Thymus (tissue), 11 donors: ENCODE measurements at regions not wholly inside any gene's neighbourhood (a gene's known extent, or its start where the extent isn't known, plus 50 kb on each side); places are given as distances from the start of the nearest gene placed in this dataset.

ENCODE experiments used
- DNase-seq, 9 donors: peaks; one replicate each; pipeline ENCODE4 v3.0.0-alpha.2; 2013; ENCODE audit warnings: low spot score in 9 of 9, low read depth in 6 of 9, missing footprints in 1 of 9
- H3K27ac ChIP-seq, 2 donors: one replicate each; pipeline ENCODE4 v1.5.1; 2013; ENCODE audit warnings: control low read depth in 1 of 2, low read depth in 1 of 2, low read length in 1 of 2, mild to moderate bottlenecking in 1 of 2, moderate library complexity in 1 of 2
- H3K27me3 ChIP-seq, 2 donors: one replicate each; pipeline ENCODE4 v1.5.1; 2013; ENCODE audit warnings: low read length in 1 of 2; ENCODE audit not compliant: control insufficient read depth in 2 of 2, insufficient read depth in 1 of 2
- H3K36me3 ChIP-seq, 2 donors: one replicate each; pipeline ENCODE4 v1.5.1; 2013; ENCODE audit warnings: low read length in 1 of 2, mild to moderate bottlenecking in 1 of 2, moderate library complexity in 1 of 2; ENCODE audit not compliant: control insufficient read depth in 2 of 2, insufficient read depth in 2 of 2
- H3K4me1 ChIP-seq, 2 donors: one replicate each; pipeline ENCODE4 v1.5.1; 2013; ENCODE audit warnings: low read length in 2 of 2; ENCODE audit not compliant: control insufficient read depth in 2 of 2, insufficient read depth in 2 of 2
- H3K4me3 ChIP-seq, 2 donors: one replicate each; pipeline ENCODE4 v1.5.1; 2013; ENCODE audit warnings: low read length in 2 of 2, control low read depth in 1 of 2, mild to moderate bottlenecking in 1 of 2
- H3K9me3 ChIP-seq, 2 donors: one replicate each; pipeline ENCODE4 v1.5.1; 2013; ENCODE audit warnings: low read length in 1 of 2, mild to moderate bottlenecking in 1 of 2; ENCODE audit not compliant: control insufficient read depth in 2 of 2, insufficient read depth in 1 of 2
- WGBS: extraction: QIAGEN DNeasy Blood & Tissue Kit; methylation state at CpG from one replicate; pipeline ENCODE4 v1.1.7; 2013; 5-methylcytosine and 5-hydroxymethylcytosine counted together
- donor health status: healthy.

DNA sequence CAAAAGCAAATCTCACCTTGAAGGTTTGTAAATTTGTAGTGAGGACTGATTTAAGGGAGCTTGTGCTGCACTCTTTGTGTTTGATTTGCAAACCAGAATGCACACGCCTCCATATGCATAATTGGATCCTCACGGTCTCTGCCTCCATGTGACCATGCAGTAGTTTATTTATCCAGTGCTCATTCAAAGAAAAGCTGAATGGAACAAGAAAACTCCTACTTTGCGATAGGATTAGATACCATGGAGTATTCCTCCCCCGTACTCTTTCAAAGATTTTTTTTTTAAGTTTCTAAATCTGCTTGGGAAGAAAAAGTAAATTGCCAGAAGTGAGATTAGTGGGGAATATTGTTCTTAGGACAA is 290.4 kb upstream of the TUT7 start:
- Histone ChIP-seq H3K4me3 (no peak overlapping the region), H3K27me3 (no peaks in the 10 kb centered on the region), H3K9me3 (no peaks in the 10 kb centered on the region), H3K27ac (no peak overlapping the region), H3K4me1 (no peaks in the 10 kb centered on the region), H3K36me3 (no peaks in the 10 kb centered on the region)
- no peak for DNase-seq
- 93% methylated on average over 4 of the region's 4 CpGs for WGBS

DNA sequence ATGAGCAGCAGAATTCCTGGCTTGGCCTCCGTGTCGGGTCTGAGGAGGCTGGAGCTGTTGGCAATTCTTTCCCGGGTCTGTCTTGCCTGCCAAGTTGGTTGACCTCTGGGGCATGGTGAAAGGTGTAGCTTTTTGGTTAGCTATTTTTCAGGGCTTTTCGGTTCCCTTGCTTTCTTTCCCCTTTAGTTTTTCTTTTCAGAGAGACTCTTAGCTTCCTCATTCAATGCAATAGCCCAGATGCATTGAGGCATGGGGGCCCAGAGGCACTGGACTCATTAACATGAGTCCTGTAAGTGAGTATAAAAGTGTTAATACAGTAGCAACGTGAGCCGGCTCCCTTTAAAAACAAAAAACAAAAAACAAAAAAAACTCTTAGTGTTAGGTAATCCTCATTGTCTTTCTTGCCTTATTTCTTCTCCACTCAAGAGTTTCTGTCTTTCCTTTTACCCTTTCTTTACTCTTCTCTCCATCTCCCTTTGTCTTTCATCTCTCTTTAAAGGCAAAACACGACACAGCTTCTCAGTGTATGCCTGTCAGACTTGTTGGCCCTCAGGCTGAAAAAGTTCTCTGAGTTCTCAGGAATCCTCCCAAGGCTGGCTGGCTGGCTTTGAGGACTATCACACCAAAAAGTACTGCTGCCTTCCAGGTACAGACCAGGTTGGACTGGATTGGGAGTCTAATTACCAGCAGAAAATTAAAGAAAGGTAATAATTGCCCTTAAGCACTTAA is 289.9 kb upstream of the TUT7 start:
- H3K9me3 ChIP-seq, result no peaks in the 10 kb centered on the region
- WGBS, result 90% methylated on average over 7 of the region's 7 CpGs
- no peaks in the 10 kb centered on the region for H3K36me3 ChIP-seq
- H3K27me3 ChIP-seq, result no peaks in the 10 kb centered on the region
- no peak for DNase-seq
- H3K4me3 ChIP-seq, result no peak overlapping the region
- no peaks in the 10 kb centered on the region for H3K4me1 ChIP-seq
- H3K27ac ChIP-seq, result no peak overlapping the region

DNA sequence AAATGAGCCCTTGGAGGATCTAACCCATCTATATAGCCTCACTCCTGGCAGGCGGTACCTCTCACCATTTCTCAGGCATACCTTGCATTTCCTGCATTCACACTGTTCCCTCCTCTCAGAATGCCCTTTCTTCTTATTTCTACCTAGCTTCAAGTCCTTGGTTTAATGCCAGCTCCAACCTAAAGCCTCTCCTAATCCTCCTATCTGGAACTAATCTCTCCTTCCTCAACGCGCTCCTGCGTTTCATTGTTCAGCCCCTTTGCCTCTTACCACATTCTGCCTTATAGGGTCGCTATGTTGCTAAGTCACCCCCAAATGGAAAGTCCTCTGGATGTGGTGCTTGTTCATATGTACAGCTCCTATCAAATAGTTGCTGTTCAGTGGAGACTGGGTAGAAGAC is 288.5 kb upstream of the TUT7 start:
- Histone ChIP-seq H3K9me3 (no peaks in the 10 kb centered on the region), H3K4me1 (no peaks in the 10 kb centered on the region), H3K27me3 (no peaks in the 10 kb centered on the region), H3K4me3 (no peak overlapping the region), H3K36me3 (no peaks in the 10 kb centered on the region), H3K27ac (no peak overlapping the region)
- DNase-seq, result no peak
- WGBS, result 97% methylated on average over 5 of the region's 5 CpGs

DNA sequence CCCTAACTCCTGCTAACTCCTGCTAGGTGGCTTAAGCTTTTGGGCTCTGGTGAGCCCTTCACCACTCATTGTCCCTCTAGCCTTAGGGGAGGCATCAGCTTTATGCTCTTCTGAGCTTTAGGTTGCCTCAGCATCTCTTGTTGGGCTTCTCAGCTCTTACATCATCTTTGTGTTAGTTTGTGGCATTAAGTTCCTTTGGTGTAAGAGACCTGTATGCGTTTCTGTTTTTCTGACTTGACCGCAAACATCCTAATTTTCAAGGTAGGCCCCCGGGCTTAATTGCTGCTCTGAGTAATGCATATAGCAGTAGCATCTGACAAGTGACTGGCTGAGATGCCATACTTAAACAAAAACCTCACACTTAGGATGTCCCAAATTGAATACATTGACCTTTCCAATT is 287.8 kb upstream of the TUT7 start:
- Histone ChIP-seq H3K36me3 (no peaks in the 10 kb centered on the region), H3K9me3 (no peaks in the 10 kb centered on the region), H3K4me1 (no peaks in the 10 kb centered on the region), H3K4me3 (no peak overlapping the region), H3K27me3 (no peaks in the 10 kb centered on the region), H3K27ac (no peak overlapping the region)
- WGBS, result 92% methylated on average over 3 of the region's 3 CpGs
- DNase-seq, result no peak

DNA sequence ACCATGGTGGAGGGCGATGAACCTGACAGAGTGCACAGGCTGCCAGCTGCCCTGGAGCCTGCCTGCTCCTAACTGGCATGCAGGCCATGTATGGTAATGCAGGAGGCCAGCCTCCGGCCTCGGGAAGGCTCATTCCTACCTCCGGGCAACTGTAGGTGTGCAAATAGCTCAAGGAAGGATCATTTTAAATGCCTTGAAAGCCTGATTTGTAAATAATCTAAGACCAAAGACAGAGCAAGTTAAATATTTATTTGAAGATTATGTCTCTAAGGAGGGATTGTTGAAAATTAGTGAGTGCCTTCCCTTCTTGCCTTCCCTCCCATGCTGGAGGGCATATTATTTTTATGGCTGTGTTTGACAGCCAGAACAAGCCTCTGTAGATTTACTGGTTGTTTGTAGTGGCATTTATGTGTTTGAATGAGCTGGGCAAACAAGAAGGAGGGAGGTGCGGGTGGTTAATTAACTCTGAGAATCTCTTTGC is 285.7 kb upstream of the TUT7 start:
- H3K36me3 ChIP-seq, result no peaks in the 10 kb centered on the region
- H3K4me3 ChIP-seq, result no peak overlapping the region
- WGBS, result 99% methylated on average over 5 of the region's 5 CpGs
- no peaks in the 10 kb centered on the region for H3K9me3 ChIP-seq
- no peak for DNase-seq
- H3K27me3 ChIP-seq, result no peaks in the 10 kb centered on the region
- H3K4me1 ChIP-seq, result no peaks in the 10 kb centered on the region
- H3K27ac ChIP-seq, result no peak overlapping the region

DNA sequence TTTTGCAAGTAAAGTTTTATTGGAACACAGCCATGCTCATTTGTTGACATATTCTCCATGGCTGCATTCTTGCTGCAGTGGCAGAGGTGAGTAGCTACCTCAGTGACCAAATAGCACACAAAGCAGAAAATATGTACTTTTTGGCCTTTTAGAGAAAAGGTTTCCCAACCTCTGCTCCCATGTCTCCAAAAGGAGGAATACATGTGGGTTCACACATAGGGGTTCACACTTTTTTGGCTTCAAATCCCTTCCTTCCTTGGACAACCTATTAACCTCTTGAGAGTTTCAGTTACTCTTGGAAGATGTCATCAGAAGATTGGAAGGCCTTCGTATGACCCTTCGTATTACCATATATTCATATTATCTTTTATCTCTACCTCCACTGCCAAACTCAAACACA is 285.1 kb upstream of the TUT7 start:
- no peaks in the 10 kb centered on the region for H3K36me3 ChIP-seq
- peaks cover 0 to 4% of the 10 kb centered on the region in 2 donors for H3K9me3 ChIP-seq
- no peaks in the 10 kb centered on the region for H3K27me3 ChIP-seq
- H3K27ac ChIP-seq, result no peak overlapping the region
- no peaks in the 10 kb centered on the region for H3K4me1 ChIP-seq
- H3K4me3 ChIP-seq, result no peak overlapping the region
- WGBS, result 98% methylated on average over 2 of the region's 2 CpGs
- no peak for DNase-seq

DNA sequence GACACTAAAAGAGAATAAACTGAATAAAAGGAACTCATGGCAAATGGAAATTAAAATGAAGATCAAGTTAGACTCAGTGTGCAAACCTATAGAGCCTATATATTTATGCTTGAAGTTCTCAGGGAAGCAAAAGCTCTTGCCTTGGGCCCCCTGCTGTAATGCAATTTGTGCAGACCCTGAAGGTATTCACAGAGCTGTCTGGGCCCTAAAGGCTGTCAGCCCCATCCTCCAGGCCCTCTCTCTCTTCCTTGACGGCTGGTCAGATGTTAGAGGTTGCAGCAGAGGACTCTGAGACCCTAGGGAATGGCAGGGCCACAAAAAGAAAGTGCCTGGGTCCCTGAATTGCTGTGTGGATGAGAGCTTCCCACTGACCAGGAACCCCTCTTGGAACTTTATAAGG is 283.9 kb upstream of the TUT7 start:
- H3K4me3 ChIP-seq, result no peak overlapping the region
- no peaks in the 10 kb centered on the region for H3K4me1 ChIP-seq
- H3K27me3 ChIP-seq, result no peaks in the 10 kb centered on the region
- no peaks in the 10 kb centered on the region for H3K36me3 ChIP-seq
- H3K9me3 ChIP-seq, result peaks cover 0 to 4% of the 10 kb centered on the region in 2 donors
- H3K27ac ChIP-seq, result no peak overlapping the region
- no peak for DNase-seq
- WGBS, result 100% methylated on average over 1 of the region's 1 CpG

DNA sequence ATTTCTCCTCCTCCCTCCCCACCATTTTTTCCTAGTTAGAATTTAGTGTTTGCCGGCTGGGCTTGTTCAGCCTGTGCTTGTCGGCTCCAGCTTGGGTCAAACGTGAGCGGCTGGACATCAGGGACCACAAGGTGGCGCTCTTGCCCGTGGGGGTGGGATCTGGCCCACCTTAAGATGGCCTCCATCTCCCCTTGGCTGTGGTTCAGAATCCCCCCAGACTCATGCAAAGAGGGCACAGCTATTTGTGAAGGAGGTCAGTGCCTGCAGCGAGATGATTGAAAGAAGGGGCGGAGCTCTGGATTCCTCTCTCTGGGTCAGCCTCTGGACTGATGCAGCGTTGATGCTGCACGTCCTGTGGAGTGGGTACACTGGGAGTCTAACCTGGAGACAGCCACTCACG is 283.3 kb upstream of the TUT7 start:
- H3K27ac ChIP-seq, result no peak overlapping the region
- DNase-seq, result peak in 4 of 9 donors; percentile 4 to 40 (median 25)
- H3K9me3 ChIP-seq, result peaks cover 0 to 4% of the 10 kb centered on the region in 2 donors
- H3K27me3 ChIP-seq, result no peaks in the 10 kb centered on the region
- H3K4me3 ChIP-seq, result no peak overlapping the region
- 43% methylated on average over 11 of the region's 11 CpGs for WGBS
- H3K4me1 ChIP-seq, result no peaks in the 10 kb centered on the region
- H3K36me3 ChIP-seq, result no peaks in the 10 kb centered on the region

DNA sequence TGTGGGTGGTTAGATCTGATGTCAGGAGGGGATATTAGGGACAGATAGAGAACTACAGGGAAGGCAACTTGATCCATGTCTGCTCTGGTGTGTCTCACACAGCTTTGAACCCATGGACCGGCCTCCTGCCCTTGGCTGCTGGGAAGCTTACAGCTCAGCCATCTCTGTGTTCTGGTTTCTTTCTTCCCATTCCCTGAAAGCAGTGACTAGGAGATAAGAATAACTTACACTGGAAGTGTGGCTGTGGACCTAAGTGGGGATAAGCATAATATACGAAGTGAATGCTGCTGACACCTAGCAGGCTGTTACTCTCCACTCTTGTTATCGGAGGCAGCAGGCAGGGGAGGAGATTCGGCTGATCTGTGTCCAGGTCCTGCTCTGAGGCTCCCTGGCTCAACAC is 282.3 kb upstream of the TUT7 start:
- 82% methylated on average over 4 of the region's 4 CpGs for WGBS
- Histone ChIP-seq H3K4me3 (no peak overlapping the region), H3K4me1 (no peaks in the 10 kb centered on the region), H3K9me3 (peaks cover 0 to 4% of the 10 kb centered on the region in 2 donors), H3K36me3 (no peaks in the 10 kb centered on the region), H3K27ac (no peak overlapping the region), H3K27me3 (no peaks in the 10 kb centered on the region)
- no peak for DNase-seq
